ENCODE measurements at regions not wholly inside any gene's neighbourhood (a gene's known extent, or its start where the extent isn't known, plus 50 kb on each side); places are given as distances from the start of the nearest gene placed in this dataset.

DNA sequence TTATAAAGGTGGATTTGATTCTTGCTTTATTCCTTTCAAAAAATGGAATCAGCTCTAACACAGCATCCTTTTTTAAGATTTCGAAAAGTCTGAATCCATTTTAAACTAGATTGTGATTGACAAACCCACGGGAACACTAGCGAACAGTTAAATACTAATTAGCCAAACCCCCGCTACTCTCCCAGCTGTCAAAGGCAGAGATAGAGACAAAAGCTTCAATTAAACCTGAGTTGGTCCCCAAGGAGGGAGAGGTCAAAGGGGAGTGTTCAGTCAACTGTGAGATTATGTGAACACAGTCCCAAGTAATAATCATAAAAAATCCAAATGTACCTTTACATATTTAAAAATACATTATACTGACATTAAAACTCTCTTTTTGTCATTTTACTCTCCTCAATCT, 65.7 kb upstream of the TBX20 start:
- TF ChIP-seq, protein P1, sequence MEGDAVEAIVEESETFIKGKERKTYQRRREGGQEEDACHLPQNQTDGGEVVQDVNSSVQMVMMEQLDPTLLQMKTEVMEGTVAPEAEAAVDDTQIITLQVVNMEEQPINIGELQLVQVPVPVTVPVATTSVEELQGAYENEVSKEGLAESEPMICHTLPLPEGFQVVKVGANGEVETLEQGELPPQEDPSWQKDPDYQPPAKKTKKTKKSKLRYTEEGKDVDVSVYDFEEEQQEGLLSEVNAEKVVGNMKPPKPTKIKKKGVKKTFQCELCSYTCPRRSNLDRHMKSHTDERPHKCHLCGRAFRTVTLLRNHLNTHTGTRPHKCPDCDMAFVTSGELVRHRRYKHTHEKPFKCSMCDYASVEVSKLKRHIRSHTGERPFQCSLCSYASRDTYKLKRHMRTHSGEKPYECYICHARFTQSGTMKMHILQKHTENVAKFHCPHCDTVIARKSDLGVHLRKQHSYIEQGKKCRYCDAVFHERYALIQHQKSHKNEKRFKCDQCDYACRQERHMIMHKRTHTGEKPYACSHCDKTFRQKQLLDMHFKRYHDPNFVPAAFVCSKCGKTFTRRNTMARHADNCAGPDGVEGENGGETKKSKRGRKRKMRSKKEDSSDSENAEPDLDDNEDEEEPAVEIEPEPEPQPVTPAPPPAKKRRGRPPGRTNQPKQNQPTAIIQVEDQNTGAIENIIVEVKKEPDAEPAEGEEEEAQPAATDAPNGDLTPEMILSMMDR (IDR thresholded peaks at IDR 0.05; ENCODE audit: borderline replicate concordance, control extremely low read depth, extremely low read depth, insufficient read depth, missing control alignments), result no peak
- in situ Hi-C loops (cut with MboI; ENCODE audit: low sequenced_read_pairs, unreplicated experiment), result no loop called here
- DNase-seq (ENCODE audit: low spot score), result no peak

DNA sequence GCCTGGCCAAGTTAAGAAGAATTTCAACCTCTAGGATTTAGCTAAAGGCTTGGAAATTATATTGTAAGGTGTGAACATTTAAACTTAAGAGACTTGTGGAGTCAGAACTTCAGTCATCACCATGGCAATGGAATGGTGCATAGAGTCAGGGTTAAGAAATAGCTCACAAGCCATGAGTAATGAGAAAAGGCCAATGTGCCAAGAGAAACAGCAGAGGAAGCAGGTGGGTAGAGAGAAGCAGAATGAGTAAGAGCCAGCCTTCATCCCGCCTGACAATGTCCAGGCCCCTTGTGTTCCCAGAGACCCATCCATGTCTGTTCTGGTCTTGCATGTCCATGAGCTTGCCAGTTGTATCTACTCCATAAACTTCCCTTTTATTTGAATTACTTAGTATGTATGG, 62.6 kb upstream of the TBX20 start:
- DNase-seq (ENCODE audit: low spot score), result no peak
- in situ Hi-C loops (cut with MboI; ENCODE audit: low sequenced_read_pairs, unreplicated experiment), result no loop called here
- TF ChIP-seq, protein P1 (IDR thresholded peaks at IDR 0.05; ENCODE audit: borderline replicate concordance, control extremely low read depth, extremely low read depth, insufficient read depth, missing control alignments), result no peak

DNA sequence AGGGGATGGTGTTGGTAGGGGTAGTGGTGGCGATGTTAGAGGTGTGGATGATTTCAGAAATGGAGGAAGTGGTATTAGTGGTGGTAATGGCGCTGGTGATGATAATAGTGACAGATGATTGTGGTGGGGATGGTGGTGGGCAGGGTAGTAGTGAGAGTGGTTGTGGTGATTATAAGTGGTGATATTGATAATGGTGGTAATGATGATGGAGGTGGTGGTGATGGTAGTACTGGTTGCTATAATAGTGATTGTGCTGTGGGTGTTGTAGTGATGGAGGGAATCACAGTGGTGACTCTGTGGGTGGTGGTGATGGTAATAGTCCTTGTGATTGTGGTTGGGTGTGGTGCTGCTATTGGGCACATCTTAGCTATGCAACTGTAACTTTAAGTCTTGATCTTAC, 61.6 kb upstream of the TBX20 start:
- TF ChIP-seq, protein P1 (IDR thresholded peaks at IDR 0.05; ENCODE audit: borderline replicate concordance, control extremely low read depth, extremely low read depth, insufficient read depth, missing control alignments), result no peak
- DNase-seq (ENCODE audit: low spot score), result no peak
- in situ Hi-C loops (cut with MboI; ENCODE audit: low sequenced_read_pairs, unreplicated experiment), result no loop called here

DNA sequence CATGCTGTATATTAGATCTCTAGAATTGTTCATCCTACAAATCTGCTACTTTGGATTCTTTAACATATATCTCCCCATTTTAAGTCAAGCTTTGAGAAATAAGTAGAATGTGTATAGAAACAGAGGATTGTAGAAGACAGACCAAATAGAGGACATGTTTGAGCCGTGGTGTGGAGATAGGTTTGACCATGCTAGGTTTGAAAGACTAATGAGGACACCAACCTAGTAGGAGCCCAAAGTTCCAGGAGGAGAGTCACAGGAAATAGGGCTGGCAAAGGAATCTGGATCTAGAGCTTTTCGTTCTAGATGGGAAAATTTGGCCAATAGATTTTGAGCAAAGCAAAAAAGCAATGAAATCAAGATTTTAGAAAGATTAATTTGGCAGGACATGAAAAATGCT, 60.5 kb upstream of the TBX20 start:
- TF ChIP-seq, protein P1 (IDR thresholded peaks at IDR 0.05; ENCODE audit: borderline replicate concordance, control extremely low read depth, extremely low read depth, insufficient read depth, missing control alignments), result no peak
- DNase-seq (ENCODE audit: low spot score), result no peak

DNA sequence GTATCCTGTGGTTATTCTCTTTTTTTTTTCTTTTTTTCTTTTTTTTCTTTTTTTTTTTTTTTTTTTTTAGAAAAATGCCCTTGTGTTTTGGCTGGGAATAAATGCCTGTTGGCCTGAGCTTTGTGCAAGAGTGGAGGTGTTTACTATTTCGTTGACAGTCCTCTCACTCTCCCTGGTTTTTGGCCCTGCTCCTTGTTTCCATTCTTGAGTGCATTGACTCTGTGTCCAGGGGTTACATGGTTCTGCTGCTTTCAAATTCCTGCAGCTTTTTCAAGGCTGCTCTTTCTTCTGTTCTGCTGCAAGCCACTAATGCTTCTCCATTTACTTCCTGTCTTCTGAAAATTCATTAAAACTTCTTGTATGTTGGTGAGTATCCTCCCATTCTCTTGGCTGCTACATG, 59.7 kb upstream of the TBX20 start:
- TF ChIP-seq, protein P1 (IDR thresholded peaks at IDR 0.05; ENCODE audit: borderline replicate concordance, control extremely low read depth, extremely low read depth, insufficient read depth, missing control alignments), result no peak
- in situ Hi-C loops (cut with MboI; ENCODE audit: low sequenced_read_pairs, unreplicated experiment), result no loop called here
- no peak for DNase-seq (ENCODE audit: low spot score)

More for the DNA sequence above, 60.5 kb upstream of the TBX20 start:
- in situ Hi-C loops (cut with MboI; ENCODE audit: low sequenced_read_pairs, unreplicated experiment), result no loop called here

Measured in GM13976 (cell line).